Stimulated activated naive CD8-positive, alpha-beta T cell treated with anti-CD3 and anti-CD28 coated beads, Interleukin-15, Interleukin-2, amounts not matched to agents 100 ng/mL and 50 ng/mL, for 24 hours (primary cell): ENCODE measurements at regions not wholly inside any gene's neighbourhood (a gene's known extent, or its start where the extent isn't known, plus 50 kb on each side); places are given as distances from the start of the nearest gene placed in this dataset.

Source experiments
- H3K27ac Mint-ChIP-seq: one replicate; pipeline ENCODE4 v1.8.0; 2021; ENCODE audit warnings: mild to moderate bottlenecking, mixed read lengths
- H3K27me3 Mint-ChIP-seq: one replicate; pipeline ENCODE4 v1.8.0; 2021; ENCODE audit warnings: mixed read lengths
- H3K36me3 Mint-ChIP-seq: one replicate; pipeline ENCODE4 v1.8.0; 2021; ENCODE audit warnings: low read depth, mixed read lengths
- H3K4me1 Mint-ChIP-seq: one replicate; pipeline ENCODE4 v1.8.0; 2021; ENCODE audit warnings: low read depth, mixed read lengths
- H3K4me3 Mint-ChIP-seq: one replicate; pipeline ENCODE4 v1.8.0; 2021; ENCODE audit warnings: mild to moderate bottlenecking, mixed read lengths
- H3K9me3 Mint-ChIP-seq: one replicate; pipeline ENCODE4 v1.8.0; 2021; ENCODE audit warnings: mixed read lengths

DNA sequence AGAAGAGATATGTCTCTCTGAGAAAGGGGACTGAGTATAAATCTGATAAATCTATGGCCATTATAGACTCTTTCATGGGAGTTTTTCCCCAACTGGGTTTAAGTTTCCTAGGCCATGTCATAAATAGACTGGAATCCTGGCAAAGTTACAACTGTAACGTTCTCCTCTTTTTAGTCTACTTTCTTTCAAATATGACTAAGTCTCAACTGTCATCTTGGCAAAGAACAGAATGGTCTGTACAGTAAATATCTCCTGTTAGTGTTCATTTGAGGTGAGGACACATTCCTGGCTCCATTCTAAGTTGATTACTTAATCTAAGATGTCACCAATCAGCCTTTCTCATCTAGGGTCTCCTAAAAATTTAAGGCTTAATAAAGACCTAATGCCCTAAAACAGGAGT, 300.5 kb downstream of the BRINP2 start:
- Mint-ChIP-seq H3K4me1 (no peaks in the 10 kb centered on the region), H3K27ac (no peak overlapping the region), H3K27me3 (no peaks in the 10 kb centered on the region), H3K9me3 (peaks cover 9% of the 10 kb centered on the region), H3K4me3 (no peak overlapping the region), H3K36me3 (no peaks in the 10 kb centered on the region)

DNA sequence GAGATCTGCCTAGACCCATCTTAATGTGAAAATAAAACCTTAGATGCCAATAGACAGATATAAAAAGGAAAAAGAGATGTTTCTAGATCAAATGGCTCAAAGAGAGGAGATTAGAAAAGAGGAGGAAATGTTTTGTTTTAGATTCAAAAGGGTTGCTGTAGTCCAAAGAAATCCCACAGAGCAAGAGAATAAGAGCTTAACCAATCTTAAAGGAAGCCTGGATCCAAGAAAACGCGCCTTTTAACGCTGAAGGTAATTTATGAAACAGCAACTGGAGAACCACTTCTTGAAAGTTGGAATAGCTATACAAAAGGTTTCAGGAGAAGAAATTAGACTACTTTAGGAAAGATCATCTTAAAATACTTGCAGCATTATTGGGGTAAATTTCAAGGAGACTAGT, 298.8 kb downstream of the BRINP2 start:
- Mint-ChIP-seq H3K36me3 (no peaks in the 10 kb centered on the region), H3K4me3 (no peak overlapping the region), H3K9me3 (peaks cover 9% of the 10 kb centered on the region), H3K4me1 (no peaks in the 10 kb centered on the region), H3K27ac (no peak overlapping the region), H3K27me3 (no peaks in the 10 kb centered on the region)

DNA sequence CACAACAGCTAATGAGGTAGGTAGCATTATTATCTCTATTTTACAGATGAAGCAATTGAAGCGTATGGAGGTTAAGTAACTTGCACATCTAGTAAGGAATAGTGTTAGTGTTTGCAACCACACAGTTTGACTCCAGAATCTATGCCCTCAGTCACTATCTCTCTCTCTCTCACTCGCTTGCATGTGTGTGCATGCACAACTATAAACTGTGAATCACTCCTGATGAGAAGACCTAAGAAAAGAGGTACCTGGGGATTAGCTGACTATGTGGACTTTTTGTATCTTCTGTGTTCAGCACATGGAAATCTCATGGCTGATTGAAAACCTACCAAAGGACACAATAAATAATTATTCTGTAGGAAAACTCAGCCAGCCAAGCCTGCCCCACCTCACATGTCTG, 295.5 kb downstream of the BRINP2 start:
- Mint-ChIP-seq H3K9me3 (peaks cover 9% of the 10 kb centered on the region), H3K36me3 (no peaks in the 10 kb centered on the region), H3K27me3 (no peaks in the 10 kb centered on the region), H3K27ac (no peak overlapping the region), H3K4me3 (no peak overlapping the region), H3K4me1 (no peaks in the 10 kb centered on the region)

DNA sequence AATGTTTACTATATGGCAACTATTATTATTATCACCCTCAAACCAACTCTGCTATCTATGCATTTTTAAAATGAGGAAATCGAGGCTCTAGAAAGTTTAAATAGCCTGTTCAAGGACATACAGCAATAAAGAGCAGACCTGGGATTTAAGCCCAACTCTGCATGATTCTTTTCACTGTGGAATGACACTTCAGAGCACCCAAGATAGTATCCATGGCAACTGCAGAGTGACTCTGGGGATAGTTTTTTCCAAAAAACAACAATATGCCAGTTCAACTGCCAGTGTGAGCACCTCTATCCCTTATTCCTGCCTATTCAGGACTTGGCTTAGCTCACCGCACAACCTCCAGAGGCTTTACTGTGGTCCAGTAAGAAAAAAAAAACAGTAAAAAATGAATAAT, 293.9 kb downstream of the BRINP2 start:
- H3K27me3 Mint-ChIP-seq: no peaks in the 10 kb centered on the region
- no peaks in the 10 kb centered on the region for H3K4me1 Mint-ChIP-seq
- H3K9me3 Mint-ChIP-seq: peaks cover 6% of the 10 kb centered on the region
- H3K27ac Mint-ChIP-seq: no peak overlapping the region
- no peaks in the 10 kb centered on the region for H3K36me3 Mint-ChIP-seq
- H3K4me3 Mint-ChIP-seq: no peak overlapping the region

DNA sequence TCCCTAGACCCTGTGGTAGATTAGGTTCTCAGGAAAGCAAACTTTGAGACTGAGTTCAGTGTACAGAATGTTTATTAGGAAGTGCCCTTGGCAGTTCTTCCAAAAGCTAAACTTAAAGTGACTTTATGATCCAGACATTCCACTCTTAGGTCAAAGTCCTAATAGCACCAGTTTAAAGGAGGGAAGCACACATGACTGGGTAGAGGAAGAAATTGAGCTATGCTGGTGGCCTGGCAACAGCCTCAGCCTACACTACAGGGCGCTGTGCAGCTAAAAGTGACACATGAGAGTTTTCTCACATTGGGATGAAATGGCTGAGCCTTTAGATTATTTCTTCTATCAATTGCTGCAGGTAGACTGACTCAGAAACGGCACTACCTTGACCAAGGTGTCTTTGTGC, 280.4 kb downstream of the BRINP2 start:
- peaks cover 14% of the 10 kb centered on the region for H3K9me3 Mint-ChIP-seq
- H3K27ac Mint-ChIP-seq: no peak overlapping the region
- H3K4me1 Mint-ChIP-seq: no peaks in the 10 kb centered on the region
- H3K4me3 Mint-ChIP-seq: no peak overlapping the region
- no peaks in the 10 kb centered on the region for H3K27me3 Mint-ChIP-seq
- no peaks in the 10 kb centered on the region for H3K36me3 Mint-ChIP-seq

DNA sequence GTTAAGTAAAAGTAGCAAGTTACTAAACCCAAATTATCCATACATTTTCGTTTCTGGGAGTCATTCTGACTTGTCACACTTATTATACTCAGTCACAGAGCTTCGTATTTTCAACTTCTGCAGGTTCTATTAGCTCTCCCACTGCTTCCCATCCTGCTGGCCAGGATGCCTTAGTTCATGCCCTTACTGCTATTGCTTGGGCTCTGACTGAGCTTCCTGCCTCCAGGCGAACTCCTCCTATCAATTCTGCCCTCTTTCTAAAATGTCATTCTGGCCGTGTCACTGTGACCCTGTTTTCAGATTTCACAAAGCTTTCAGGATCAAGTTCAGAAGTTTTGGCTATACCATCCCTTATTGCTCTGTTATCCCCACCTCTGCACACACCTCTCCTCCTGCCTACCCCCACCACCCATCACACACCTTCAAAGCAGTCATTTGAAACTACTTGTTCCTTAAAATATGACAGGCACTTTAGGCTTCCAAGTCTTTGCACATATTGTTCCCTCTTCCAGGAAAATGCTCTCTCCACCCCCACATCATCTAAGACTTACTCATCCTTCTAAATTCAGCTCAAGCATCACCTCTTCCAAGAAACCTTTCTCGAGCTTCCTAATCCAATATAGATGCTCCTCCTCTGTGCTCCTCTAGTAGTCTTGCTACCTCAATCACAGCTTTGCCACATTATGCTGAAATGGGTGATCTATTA, 278.0 kb downstream of the BRINP2 start:
- Mint-ChIP-seq H3K4me1 (no peaks in the 10 kb centered on the region), H3K4me3 (no peak overlapping the region), H3K27me3 (no peaks in the 10 kb centered on the region), H3K9me3 (peaks cover 9% of the 10 kb centered on the region), H3K27ac (no peak overlapping the region), H3K36me3 (no peaks in the 10 kb centered on the region)

DNA sequence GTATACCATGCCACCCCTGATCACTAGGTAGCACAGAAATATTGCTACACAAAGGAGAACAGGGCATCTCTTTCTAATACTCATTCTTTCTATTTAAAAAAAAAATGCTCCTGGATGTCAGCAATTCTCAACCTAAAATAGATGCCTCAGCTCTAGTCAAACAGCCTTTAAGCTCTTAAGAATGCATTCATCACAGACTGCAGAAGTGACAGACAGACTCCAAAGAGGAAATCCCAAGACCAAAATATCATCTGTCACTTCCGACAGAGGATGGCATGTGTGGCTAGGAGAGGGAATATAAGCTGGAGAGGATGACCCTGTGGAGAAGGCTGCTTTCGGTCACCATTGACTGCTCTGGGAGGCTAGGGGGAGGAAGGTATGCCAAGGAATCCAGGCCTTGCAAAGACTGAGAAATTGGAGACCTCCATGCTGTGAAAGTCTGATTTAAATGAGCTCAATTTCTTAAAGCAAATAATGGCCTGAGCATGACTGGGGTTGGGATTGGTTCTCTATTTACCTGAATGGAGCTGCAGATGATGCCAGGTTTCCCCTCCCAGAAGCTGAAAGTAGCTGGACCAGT, 277.4 kb downstream of the BRINP2 start:
- Mint-ChIP-seq H3K27ac (no peak overlapping the region), H3K9me3 (peaks cover 9% of the 10 kb centered on the region), H3K4me3 (no peak overlapping the region), H3K4me1 (no peaks in the 10 kb centered on the region), H3K36me3 (no peaks in the 10 kb centered on the region), H3K27me3 (no peaks in the 10 kb centered on the region)

DNA sequence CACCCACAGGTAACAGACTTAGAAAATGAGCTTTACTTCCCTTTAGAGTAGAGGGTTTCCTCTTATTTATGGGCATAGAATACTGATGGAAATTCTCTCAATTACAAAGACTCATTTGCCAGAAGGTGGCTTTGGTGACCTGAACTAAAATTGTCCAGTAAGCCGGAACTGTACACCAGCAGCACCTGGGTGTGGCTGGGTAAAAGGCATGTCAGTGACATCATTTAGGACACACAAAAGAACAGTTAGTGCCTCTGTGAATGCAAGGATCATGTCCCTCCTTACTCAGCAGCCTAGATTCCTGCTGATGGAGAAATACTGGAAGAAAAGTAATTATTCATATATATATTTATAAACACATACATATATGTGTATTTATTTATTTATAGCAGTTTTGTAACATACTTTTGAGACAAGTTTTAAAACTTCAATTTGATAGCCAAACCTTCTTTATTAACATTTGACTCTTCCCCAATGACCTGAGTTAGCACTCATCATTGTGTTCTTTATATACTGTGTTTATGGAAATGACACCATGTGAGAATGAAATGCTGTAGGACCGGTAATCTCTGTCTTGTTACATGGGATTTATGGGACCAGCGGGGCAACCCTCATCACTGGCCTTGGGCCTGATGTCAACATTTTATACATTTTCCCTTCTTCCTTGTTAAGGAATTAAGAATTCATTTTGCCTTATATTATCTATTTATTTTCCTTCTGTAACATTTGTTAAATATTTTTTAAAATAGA, 274.4 kb downstream of the BRINP2 start:
- Mint-ChIP-seq H3K4me1 (no peaks in the 10 kb centered on the region), H3K4me3 (no peak overlapping the region), H3K9me3 (peaks cover 9% of the 10 kb centered on the region), H3K27ac (no peak overlapping the region), H3K36me3 (no peaks in the 10 kb centered on the region), H3K27me3 (no peaks in the 10 kb centered on the region)

DNA sequence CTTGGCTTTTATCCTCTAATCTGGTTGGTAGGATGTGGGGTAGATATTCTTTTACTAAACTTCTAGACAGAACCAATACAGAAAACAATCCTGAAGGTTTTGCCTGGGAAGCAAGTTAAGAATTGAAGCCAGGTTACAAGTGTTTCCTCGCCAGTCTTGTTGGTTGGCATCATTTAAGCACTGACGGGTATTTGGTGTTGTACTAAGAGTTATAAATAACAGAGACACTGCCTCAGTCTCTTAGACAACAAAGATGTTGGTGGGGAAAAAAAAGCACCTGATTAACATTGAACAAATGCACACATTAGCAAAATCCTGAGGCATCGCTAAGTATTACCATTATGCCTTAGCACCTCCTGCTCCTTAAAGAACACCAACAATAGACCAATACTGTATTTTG, 272.2 kb downstream of the BRINP2 start:
- H3K4me3 Mint-ChIP-seq: no peak overlapping the region
- H3K36me3 Mint-ChIP-seq: no peaks in the 10 kb centered on the region
- no peaks in the 10 kb centered on the region for H3K27me3 Mint-ChIP-seq
- no peaks in the 10 kb centered on the region for H3K9me3 Mint-ChIP-seq
- no peak overlapping the region for H3K27ac Mint-ChIP-seq
- no peaks in the 10 kb centered on the region for H3K4me1 Mint-ChIP-seq

DNA sequence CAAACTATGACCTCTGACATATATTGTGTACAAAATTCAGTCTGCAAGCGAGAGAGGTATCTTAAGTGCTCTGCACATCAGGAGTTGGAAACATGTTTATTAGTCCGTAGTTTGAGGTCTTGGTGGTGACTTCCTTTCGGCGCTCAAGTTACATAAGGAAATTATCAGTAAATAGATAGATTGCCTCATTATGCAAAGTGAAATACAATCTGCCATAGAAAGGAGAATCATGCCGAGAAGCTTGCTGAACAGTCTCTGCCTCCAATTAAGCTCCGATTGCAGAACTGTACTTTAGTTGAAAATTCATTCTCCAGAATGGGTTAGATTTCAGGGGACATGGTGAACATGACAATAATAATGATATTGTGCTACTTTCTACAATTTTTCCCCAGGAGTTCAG, 271.8 kb downstream of the BRINP2 start:
- no peaks in the 10 kb centered on the region for H3K4me1 Mint-ChIP-seq
- no peak overlapping the region for H3K4me3 Mint-ChIP-seq
- no peaks in the 10 kb centered on the region for H3K9me3 Mint-ChIP-seq

DNA sequence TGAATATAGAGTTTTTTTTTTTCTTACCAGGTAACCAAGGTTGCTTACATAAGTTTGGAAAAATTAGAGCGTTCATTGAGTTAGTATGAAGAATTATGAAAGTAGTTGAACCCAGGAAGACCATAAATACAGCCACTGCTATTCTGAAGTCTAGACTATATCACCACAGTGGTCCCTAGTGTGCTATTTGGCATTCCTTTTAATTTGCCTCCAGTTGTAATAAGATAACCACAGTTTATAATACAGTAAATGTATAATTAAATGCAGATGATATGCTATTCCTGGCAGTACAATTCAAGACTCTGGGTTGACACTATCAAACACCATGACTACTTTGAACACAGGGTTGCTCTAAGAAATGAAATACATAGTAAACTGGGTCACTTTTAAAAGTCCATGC, 270.5 kb downstream of the BRINP2 start:
- no peaks in the 10 kb centered on the region for H3K36me3 Mint-ChIP-seq
- no peaks in the 10 kb centered on the region for H3K9me3 Mint-ChIP-seq
- no peaks in the 10 kb centered on the region for H3K4me1 Mint-ChIP-seq
- H3K27me3 Mint-ChIP-seq: no peaks in the 10 kb centered on the region
- H3K27ac Mint-ChIP-seq: no peak overlapping the region
- no peak overlapping the region for H3K4me3 Mint-ChIP-seq

More for the DNA sequence above, 271.8 kb downstream of the BRINP2 start:
- Mint-ChIP-seq H3K27ac (no peak overlapping the region), H3K36me3 (no peaks in the 10 kb centered on the region), H3K27me3 (no peaks in the 10 kb centered on the region)

DNA sequence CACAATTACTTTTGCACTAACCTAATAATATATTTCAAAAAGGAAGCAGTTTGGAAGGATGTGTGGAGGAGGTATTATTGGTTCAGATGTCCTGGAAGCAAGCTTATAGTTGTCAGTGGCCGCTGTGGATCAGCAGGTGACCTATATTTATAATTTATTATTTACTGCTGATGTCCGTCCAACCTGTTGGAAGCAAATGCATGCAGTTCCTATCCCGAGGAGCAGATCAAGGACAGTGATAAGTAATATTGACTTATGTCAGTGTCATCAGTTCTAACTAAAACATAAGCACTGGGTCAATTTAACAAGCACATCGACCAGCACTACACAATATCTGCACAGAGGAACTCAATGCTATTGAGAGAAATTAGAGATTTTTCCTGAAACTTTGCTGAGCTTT, 270.1 kb downstream of the BRINP2 start:
- Mint-ChIP-seq H3K27ac (no peak overlapping the region), H3K4me1 (no peaks in the 10 kb centered on the region), H3K4me3 (no peak overlapping the region), H3K36me3 (no peaks in the 10 kb centered on the region), H3K27me3 (no peaks in the 10 kb centered on the region), H3K9me3 (peaks cover 4% of the 10 kb centered on the region)

DNA sequence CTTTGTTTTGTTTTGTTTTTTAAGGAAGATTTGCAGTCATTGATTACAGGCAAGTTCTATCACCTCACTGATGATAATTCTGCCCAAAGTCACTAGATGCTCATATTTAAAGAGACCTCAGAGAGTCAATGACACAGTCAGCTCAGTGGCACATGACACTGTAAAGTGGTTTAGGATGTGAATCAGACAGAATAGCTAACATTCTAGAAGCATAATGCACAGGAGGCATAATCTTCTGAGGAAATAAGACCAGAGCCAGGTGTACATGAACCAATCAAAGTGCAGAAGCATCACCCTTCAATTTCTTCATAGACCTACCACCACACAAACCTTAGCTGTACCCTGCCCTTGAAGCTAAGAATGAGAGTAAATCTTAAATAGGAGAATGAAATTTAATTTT, 268.5 kb downstream of the BRINP2 start:
- H3K9me3 Mint-ChIP-seq: peaks cover 6% of the 10 kb centered on the region
- H3K4me3 Mint-ChIP-seq: no peak overlapping the region
- H3K4me1 Mint-ChIP-seq: no peaks in the 10 kb centered on the region
- no peaks in the 10 kb centered on the region for H3K27me3 Mint-ChIP-seq
- H3K36me3 Mint-ChIP-seq: no peaks in the 10 kb centered on the region
- H3K27ac Mint-ChIP-seq: no peak overlapping the region

DNA sequence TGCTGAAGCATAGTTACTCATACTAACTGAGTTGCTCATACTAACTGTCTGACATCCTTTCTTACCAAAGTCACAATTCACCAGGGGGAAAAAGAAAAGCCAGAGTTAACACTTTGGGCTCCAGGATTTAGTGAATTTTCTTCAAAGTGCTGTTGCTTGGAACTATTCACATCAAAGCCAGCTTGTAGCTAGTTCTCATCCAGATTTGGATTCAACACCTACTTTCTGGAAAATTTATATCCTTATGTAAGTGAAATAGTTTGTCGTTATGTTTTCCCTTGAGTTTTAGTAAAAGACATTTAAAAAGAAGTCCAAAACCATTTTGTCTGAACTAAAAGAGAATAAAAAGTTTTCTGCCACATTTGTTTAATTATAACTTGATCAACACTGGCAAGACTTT, 264.6 kb downstream of the BRINP2 start:
- no peaks in the 10 kb centered on the region for H3K27me3 Mint-ChIP-seq
- H3K9me3 Mint-ChIP-seq: peaks cover 6% of the 10 kb centered on the region
- H3K27ac Mint-ChIP-seq: no peak overlapping the region
- H3K4me1 Mint-ChIP-seq: no peaks in the 10 kb centered on the region
- H3K4me3 Mint-ChIP-seq: no peak overlapping the region
- H3K36me3 Mint-ChIP-seq: no peaks in the 10 kb centered on the region

DNA sequence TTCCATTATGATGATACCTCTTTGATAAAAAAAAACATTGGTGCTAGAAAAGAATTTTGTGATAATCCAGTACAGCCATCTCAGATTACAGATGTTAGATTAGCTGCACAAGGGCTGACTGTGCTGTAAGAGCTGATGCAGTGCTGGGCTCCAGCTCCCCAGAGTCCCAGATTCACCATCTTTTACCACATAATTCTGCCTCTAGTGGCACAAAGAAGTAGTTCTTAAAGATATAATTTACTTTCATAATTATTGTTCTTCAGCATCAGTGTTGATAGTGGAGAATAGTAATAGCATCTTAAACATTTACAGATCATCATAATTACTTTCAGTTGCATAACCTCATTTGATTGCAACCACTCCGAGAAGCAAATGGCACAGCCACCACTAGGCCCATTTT, 262.1 kb downstream of the BRINP2 start:
- Mint-ChIP-seq H3K27me3 (no peaks in the 10 kb centered on the region), H3K27ac (no peak overlapping the region), H3K36me3 (no peaks in the 10 kb centered on the region), H3K4me3 (no peak overlapping the region), H3K9me3 (peaks cover 6% of the 10 kb centered on the region), H3K4me1 (no peaks in the 10 kb centered on the region)
